ENCODE measurements at regions not wholly inside any gene's neighbourhood (a gene's known extent, or its start where the extent isn't known, plus 50 kb on each side); places are given as distances from the start of the nearest gene placed in this dataset.

- Histone ChIP-seq H3K9ac (ENCODE audit: low read depth, low read length, poor library complexity, severe bottlenecking) (no peak overlapping the region), H2AFZ (ENCODE audit: low read length) (no peak overlapping the region), H3K4me3 (ENCODE audit: low read length, poor library complexity, severe bottlenecking) (no peak overlapping the region), H3K79me2 (ENCODE audit: insufficient read depth, low read length) (no peaks in the 10 kb centered on the region), H3K4me1 (ENCODE audit: insufficient read depth, low read length, poor library complexity, severe bottlenecking) (no peaks in the 10 kb centered on the region), H3K4me2 (ENCODE audit: low read depth, low read length, poor library complexity, severe bottlenecking) (no peak overlapping the region), H3K36me3 (ENCODE audit: insufficient read depth, low read length) (no peaks in the 10 kb centered on the region), H3K9me3 (ENCODE audit: insufficient read depth, low read depth, low read length) (no peaks in the 10 kb centered on the region), H3K9me2 (replicated peaks; ENCODE audit: low read depth, low read length) (no peaks in the 10 kb centered on the region), H3K27me3 (ENCODE audit: insufficient read depth, low read length, poor library complexity, severe bottlenecking) (no peaks in the 10 kb centered on the region), H4K20me1 (ENCODE audit: insufficient read depth, low read length, poor library complexity, severe bottlenecking) (no peaks in the 10 kb centered on the region), H3F3A (ENCODE audit: low read depth) (no peaks in the 10 kb centered on the region)
- TF ChIP-seq EZH2phosphoT487 (IDR thresholded peaks at IDR 0.05; ENCODE audit: borderline replicate concordance) (no peak), CTCF (conservative IDR thresholded peaks at IDR 0.05; ENCODE audit: low read length) (no peak)
These were observed 192.2 kb upstream of the SVIL start for GRCh38 chr10:29826801-29827450.

- Histone ChIP-seq H3K4me3 (ENCODE audit: low read length, poor library complexity, severe bottlenecking) (no peak overlapping the region), H2AFZ (ENCODE audit: low read length) (no peak overlapping the region), H3F3A (ENCODE audit: low read depth) (no peaks in the 10 kb centered on the region), H3K9me3 (ENCODE audit: insufficient read depth, low read depth, low read length) (no peaks in the 10 kb centered on the region), H3K4me1 (ENCODE audit: insufficient read depth, low read length, poor library complexity, severe bottlenecking) (no peaks in the 10 kb centered on the region), H3K4me2 (ENCODE audit: low read depth, low read length, poor library complexity, severe bottlenecking) (no peak overlapping the region), H4K20me1 (ENCODE audit: insufficient read depth, low read length, poor library complexity, severe bottlenecking) (no peaks in the 10 kb centered on the region), H3K9me2 (replicated peaks; ENCODE audit: low read depth, low read length) (no peaks in the 10 kb centered on the region), H3K79me2 (ENCODE audit: insufficient read depth, low read length) (no peaks in the 10 kb centered on the region), H3K9ac (ENCODE audit: low read depth, low read length, poor library complexity, severe bottlenecking) (no peak overlapping the region), H3K27me3 (ENCODE audit: insufficient read depth, low read length, poor library complexity, severe bottlenecking) (no peaks in the 10 kb centered on the region), H3K36me3 (ENCODE audit: insufficient read depth, low read length) (no peaks in the 10 kb centered on the region)
- TF ChIP-seq EZH2phosphoT487 (IDR thresholded peaks at IDR 0.05; ENCODE audit: borderline replicate concordance) = no peak
- TF ChIP-seq CTCF (conservative IDR thresholded peaks at IDR 0.05; ENCODE audit: low read length) = no peak
These were observed 191.4 kb upstream of the SVIL start for GRCh38 chr10:29826221-29826620.

GRCh38 chr10:29823553-29824080 lies 188.8 kb upstream of the SVIL start:
- Histone ChIP-seq H3K9me2 (replicated peaks; ENCODE audit: low read depth, low read length) (no peaks in the 10 kb centered on the region), H3K4me1 (ENCODE audit: insufficient read depth, low read length, poor library complexity, severe bottlenecking) (no peaks in the 10 kb centered on the region), H3K4me2 (ENCODE audit: low read depth, low read length, poor library complexity, severe bottlenecking) (no peak overlapping the region), H3K9ac (ENCODE audit: low read depth, low read length, poor library complexity, severe bottlenecking) (no peak overlapping the region), H2AFZ (ENCODE audit: low read length) (no peak overlapping the region), H3K36me3 (ENCODE audit: insufficient read depth, low read length) (no peaks in the 10 kb centered on the region), H3K4me3 (ENCODE audit: low read length, poor library complexity, severe bottlenecking) (no peak overlapping the region), H3K9me3 (ENCODE audit: insufficient read depth, low read depth, low read length) (no peaks in the 10 kb centered on the region), H3K27me3 (ENCODE audit: insufficient read depth, low read length, poor library complexity, severe bottlenecking) (no peaks in the 10 kb centered on the region), H3F3A (ENCODE audit: low read depth) (no peaks in the 10 kb centered on the region), H3K79me2 (ENCODE audit: insufficient read depth, low read length) (no peaks in the 10 kb centered on the region), H4K20me1 (ENCODE audit: insufficient read depth, low read length, poor library complexity, severe bottlenecking) (no peaks in the 10 kb centered on the region)
- no peak for TF ChIP-seq EZH2phosphoT487 (IDR thresholded peaks at IDR 0.05; ENCODE audit: borderline replicate concordance)
- TF ChIP-seq CTCF (conservative IDR thresholded peaks at IDR 0.05; ENCODE audit: low read length) = no peak

Measured in Loucy (cell line).